ENCODE measurements at regions not wholly inside any gene's neighbourhood (a gene's known extent, or its start where the extent isn't known, plus 50 kb on each side); places are given as distances from the start of the nearest gene placed in this dataset.

DNA sequence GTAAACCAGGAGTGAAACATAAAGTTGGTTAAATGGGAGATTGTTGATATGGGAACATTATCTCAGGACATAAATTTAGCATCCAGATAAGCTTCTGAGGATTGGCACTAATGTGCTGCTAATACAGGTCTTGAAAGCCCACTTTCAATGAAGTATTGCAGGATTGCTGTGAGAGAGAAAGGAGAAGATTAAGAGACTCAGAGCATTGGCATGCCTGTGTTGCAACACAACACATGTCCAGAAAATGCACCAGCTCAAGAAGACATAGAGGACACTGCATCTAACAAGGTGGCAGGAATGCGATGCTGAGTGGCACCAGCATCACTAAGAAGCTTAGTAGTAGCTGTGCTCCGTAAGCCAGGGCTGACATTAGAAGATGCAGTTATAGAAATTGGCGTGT is 728.9 kb downstream of the SUCLG1 start:
- no peak overlapping the region for H3K27ac ChIP-seq (ENCODE audit: low read depth, low read length)
- H3K4me1 ChIP-seq (ENCODE audit: insufficient read depth, low read length): no peaks in the 10 kb centered on the region
- no peak overlapping the region for H3K9ac ChIP-seq (ENCODE audit: low read depth, low read length)
- no peaks in the 10 kb centered on the region for H3K9me3 ChIP-seq (ENCODE audit: insufficient read depth, low read depth, low read length)
- no peak overlapping the region for H3K4me3 ChIP-seq (ENCODE audit: low read length)
- WGBS: 91% methylated on average over 3 of the region's 3 CpGs
- no peaks in the 10 kb centered on the region for H3K27me3 ChIP-seq (ENCODE audit: insufficient read depth, low read length)
- no peaks in the 10 kb centered on the region for H3K36me3 ChIP-seq (ENCODE audit: insufficient read depth, low read length)

DNA sequence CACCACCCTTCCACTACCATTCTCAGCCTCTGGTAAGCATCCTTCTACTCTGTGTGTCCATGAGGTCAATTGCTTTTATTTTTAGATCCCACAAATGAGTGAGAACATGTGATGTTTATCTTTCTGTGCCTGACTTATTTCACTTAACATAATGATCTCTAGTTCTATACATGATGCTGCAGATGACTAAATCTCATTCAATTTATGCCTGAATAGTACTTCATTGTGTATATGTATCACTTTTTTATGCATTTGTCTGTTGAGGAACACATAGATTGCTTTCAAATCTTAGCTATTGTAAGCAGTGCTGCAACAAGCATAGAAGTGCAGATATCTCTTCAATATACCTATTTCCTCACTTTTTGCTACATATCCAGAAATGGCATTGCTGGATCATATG is 733.3 kb downstream of the SUCLG1 start:
- Histone ChIP-seq H3K27me3 (ENCODE audit: insufficient read depth, low read length) (no peaks in the 10 kb centered on the region), H3K9me3 (ENCODE audit: insufficient read depth, low read depth, low read length) (no peaks in the 10 kb centered on the region), H3K27ac (ENCODE audit: low read depth, low read length) (no peak overlapping the region), H3K9ac (ENCODE audit: low read depth, low read length) (no peak overlapping the region), H3K4me3 (ENCODE audit: low read length) (no peak overlapping the region), H3K4me1 (ENCODE audit: insufficient read depth, low read length) (no peaks in the 10 kb centered on the region), H3K36me3 (ENCODE audit: insufficient read depth, low read length) (no peaks in the 10 kb centered on the region)

DNA sequence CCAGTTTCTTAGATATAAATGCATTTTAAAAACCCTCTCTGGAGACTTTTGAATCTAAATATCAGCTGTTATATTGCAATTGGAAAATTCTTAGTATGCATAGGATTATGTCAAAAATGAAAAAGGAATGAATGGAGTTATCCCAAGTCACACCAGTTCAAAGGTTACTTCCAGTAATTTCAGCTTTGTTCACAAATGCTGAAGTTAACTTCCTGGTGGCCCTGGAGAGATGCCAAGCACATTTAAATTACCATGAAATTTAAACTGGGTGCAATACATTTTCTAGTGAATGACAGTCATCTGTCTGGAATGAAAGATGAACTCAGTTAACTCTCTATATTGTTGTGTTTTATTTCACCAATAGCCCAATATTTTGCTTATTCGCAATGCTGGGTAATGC is 753.9 kb downstream of the SUCLG1 start:
- Histone ChIP-seq H3K4me1 (ENCODE audit: insufficient read depth, low read length) (no peaks in the 10 kb centered on the region), H3K27me3 (ENCODE audit: insufficient read depth, low read length) (no peaks in the 10 kb centered on the region), H3K9ac (ENCODE audit: low read depth, low read length) (no peak overlapping the region), H3K27ac (ENCODE audit: low read depth, low read length) (no peak overlapping the region), H3K9me3 (ENCODE audit: insufficient read depth, low read depth, low read length) (no peaks in the 10 kb centered on the region), H3K4me3 (ENCODE audit: low read length) (no peak overlapping the region), H3K36me3 (ENCODE audit: insufficient read depth, low read length) (no peaks in the 10 kb centered on the region)
- WGBS: 100% methylated on average over 1 of the region's 1 CpG

DNA sequence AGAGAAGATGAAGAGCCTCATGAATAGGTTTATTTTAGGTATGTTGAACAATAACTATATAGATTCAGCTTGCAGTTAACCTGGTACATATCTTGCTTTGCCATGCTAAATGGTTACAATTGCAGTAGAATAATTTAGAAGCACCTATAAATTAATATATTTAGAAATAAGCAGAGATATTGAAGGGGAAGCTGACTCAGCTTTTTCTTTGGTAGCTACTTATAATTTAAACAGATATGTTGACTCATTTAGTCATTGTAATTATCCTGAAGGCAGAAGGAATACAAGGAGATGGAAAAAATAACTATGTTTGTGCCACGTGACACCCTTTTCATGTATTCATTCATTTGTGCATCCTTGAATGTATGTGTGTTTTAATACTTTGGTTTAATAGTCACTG is 755.5 kb downstream of the SUCLG1 start:
- WGBS: 100% methylated on average over 1 of the region's 1 CpG
- Histone ChIP-seq H3K9me3 (ENCODE audit: insufficient read depth, low read depth, low read length) (no peaks in the 10 kb centered on the region), H3K9ac (ENCODE audit: low read depth, low read length) (no peak overlapping the region), H3K27ac (ENCODE audit: low read depth, low read length) (no peak overlapping the region), H3K27me3 (ENCODE audit: insufficient read depth, low read length) (no peaks in the 10 kb centered on the region), H3K4me3 (ENCODE audit: low read length) (no peak overlapping the region), H3K4me1 (ENCODE audit: insufficient read depth, low read length) (no peaks in the 10 kb centered on the region), H3K36me3 (ENCODE audit: insufficient read depth, low read length) (no peaks in the 10 kb centered on the region)

DNA sequence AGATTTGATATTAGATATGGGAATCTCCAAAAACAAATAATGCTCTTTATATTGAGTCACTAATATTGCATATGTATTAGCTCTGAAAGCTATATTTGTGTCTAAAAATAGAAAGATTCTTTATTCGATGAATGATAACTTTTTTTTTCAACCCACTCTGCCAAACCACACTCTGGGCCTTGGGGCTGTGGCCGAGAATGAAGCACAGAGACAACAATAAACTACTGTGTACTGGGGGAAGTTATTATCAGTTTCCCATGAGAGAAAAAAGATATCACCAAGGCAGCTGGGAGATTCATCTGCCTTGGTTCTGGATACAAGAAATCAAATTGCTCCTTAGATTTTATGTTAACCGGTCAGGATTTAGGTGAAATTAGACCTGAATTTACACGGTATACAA is 762.2 kb downstream of the SUCLG1 start:
- WGBS: 92% methylated on average over 2 of the region's 4 CpGs
- no peak overlapping the region for H3K27ac ChIP-seq (ENCODE audit: low read depth, low read length)

DNA sequence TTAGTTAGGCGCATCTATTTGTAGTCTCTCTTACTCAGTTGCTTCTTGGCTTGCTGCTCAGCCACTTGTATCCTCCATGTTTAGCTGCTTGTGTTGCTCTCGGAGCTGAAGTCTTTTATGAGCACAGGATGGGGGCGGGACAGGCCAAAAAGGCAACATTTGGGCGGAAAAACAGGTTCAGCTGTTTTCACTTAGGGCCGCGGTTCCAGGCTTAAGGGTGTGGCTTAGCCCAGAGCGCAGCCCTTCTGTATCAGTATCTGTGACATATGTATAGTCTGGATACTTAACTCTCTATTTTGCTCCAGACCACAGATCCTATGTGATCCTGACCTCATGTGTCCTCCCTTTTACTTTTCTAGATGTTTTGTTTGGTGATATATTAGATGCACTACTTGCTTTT is 763.5 kb downstream of the SUCLG1 start:
- WGBS: 92% methylated on average over 7 of the region's 7 CpGs

More for the DNA sequence above, 762.2 kb downstream of the SUCLG1 start:
- Histone ChIP-seq H3K4me3 (ENCODE audit: low read length) (no peak overlapping the region), H3K4me1 (ENCODE audit: insufficient read depth, low read length) (no peaks in the 10 kb centered on the region), H3K36me3 (ENCODE audit: insufficient read depth, low read length) (no peaks in the 10 kb centered on the region), H3K9me3 (ENCODE audit: insufficient read depth, low read depth, low read length) (no peaks in the 10 kb centered on the region), H3K27me3 (ENCODE audit: insufficient read depth, low read length) (no peaks in the 10 kb centered on the region), H3K9ac (ENCODE audit: low read depth, low read length) (no peak overlapping the region)

DNA sequence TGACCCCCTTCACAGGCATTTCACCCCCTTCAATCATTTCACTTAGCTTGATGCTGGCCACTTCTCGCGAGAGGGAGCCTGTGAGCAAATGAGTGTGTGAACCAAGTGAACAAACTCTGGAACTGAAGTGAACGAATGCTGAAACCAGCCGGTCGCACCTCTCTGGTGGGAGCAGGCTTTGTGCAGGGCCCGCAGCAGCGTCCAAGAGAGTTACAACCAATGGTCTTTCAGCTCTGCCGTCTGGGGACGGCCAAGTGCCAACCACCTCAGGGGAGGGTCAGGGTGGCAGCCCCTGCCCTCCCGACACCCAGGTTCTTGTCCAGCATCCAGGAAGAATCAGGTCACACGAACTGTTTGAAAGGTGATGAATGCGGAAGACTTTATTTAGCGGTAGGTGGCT is 764.0 kb downstream of the SUCLG1 start:
- no peaks in the 10 kb centered on the region for H3K4me1 ChIP-seq (ENCODE audit: insufficient read depth, low read length)
- H3K9ac ChIP-seq (ENCODE audit: low read depth, low read length): no peak overlapping the region
- H3K27ac ChIP-seq (ENCODE audit: low read depth, low read length): no peak overlapping the region
- no peaks in the 10 kb centered on the region for H3K9me3 ChIP-seq (ENCODE audit: insufficient read depth, low read depth, low read length)
- H3K4me3 ChIP-seq (ENCODE audit: low read length): no peak overlapping the region
- 87% methylated on average over 13 of the region's 13 CpGs for WGBS
- H3K27me3 ChIP-seq (ENCODE audit: insufficient read depth, low read length): no peaks in the 10 kb centered on the region
- no peaks in the 10 kb centered on the region for H3K36me3 ChIP-seq (ENCODE audit: insufficient read depth, low read length)

More for the DNA sequence above, 763.5 kb downstream of the SUCLG1 start:
- Histone ChIP-seq H3K27ac (ENCODE audit: low read depth, low read length) (no peak overlapping the region), H3K36me3 (ENCODE audit: insufficient read depth, low read length) (no peaks in the 10 kb centered on the region), H3K9me3 (ENCODE audit: insufficient read depth, low read depth, low read length) (no peaks in the 10 kb centered on the region), H3K27me3 (ENCODE audit: insufficient read depth, low read length) (no peaks in the 10 kb centered on the region), H3K4me1 (ENCODE audit: insufficient read depth, low read length) (no peaks in the 10 kb centered on the region), H3K4me3 (ENCODE audit: low read length) (no peak overlapping the region), H3K9ac (ENCODE audit: low read depth, low read length) (no peak overlapping the region)

DNA sequence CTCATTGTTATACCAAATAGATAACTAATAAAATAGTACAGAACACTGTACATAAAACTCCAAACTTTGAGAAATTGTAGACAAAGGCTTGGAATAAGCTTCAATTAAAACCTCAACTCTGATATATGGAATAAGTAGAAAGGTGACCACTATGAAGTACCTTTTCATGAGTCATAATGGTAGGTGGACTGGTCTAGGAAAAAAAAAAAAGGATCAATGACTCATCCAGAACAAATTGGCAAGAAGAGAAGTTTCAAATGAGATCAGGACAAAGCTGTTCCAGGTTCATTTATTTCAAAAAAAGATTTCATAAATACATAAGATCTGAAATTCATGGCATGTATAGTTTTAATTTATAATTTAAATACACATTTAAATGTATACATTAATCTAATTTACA is 769.7 kb downstream of the SUCLG1 start:
- no peak overlapping the region for H3K9ac ChIP-seq (ENCODE audit: low read depth, low read length)
- no peak overlapping the region for H3K27ac ChIP-seq (ENCODE audit: low read depth, low read length)
- H3K27me3 ChIP-seq (ENCODE audit: insufficient read depth, low read length): no peaks in the 10 kb centered on the region
- no peaks in the 10 kb centered on the region for H3K9me3 ChIP-seq (ENCODE audit: insufficient read depth, low read depth, low read length)
- no peaks in the 10 kb centered on the region for H3K36me3 ChIP-seq (ENCODE audit: insufficient read depth, low read length)
- H3K4me1 ChIP-seq (ENCODE audit: insufficient read depth, low read length): no peaks in the 10 kb centered on the region
- H3K4me3 ChIP-seq (ENCODE audit: low read length): no peak overlapping the region

DNA sequence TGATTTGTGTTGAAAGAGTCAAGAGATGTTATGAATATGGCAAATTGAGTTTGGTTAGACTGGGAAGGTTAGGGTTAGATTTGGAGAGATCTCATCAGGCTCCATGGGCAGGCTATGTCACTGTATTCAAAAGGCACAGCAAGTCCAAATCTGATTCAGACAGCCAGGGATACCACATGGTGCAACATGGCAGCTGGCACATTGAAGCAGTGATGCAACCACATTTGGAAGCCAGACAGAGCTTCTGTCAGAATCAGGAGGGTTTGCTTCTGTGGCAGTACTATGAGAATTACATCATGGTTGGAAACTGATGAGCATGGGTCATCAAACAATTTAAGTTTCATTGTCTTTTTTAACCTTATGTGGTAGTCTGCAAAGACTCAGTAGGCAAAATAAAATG is 772.2 kb downstream of the SUCLG1 start:
- no peaks in the 10 kb centered on the region for H3K36me3 ChIP-seq (ENCODE audit: insufficient read depth, low read length)
- H3K9me3 ChIP-seq (ENCODE audit: insufficient read depth, low read depth, low read length): no peaks in the 10 kb centered on the region
- H3K4me3 ChIP-seq (ENCODE audit: low read length): no peak overlapping the region
- H3K9ac ChIP-seq (ENCODE audit: low read depth, low read length): no peak overlapping the region
- H3K27ac ChIP-seq (ENCODE audit: low read depth, low read length): no peak overlapping the region
- H3K27me3 ChIP-seq (ENCODE audit: insufficient read depth, low read length): no peaks in the 10 kb centered on the region
- no peaks in the 10 kb centered on the region for H3K4me1 ChIP-seq (ENCODE audit: insufficient read depth, low read length)

DNA sequence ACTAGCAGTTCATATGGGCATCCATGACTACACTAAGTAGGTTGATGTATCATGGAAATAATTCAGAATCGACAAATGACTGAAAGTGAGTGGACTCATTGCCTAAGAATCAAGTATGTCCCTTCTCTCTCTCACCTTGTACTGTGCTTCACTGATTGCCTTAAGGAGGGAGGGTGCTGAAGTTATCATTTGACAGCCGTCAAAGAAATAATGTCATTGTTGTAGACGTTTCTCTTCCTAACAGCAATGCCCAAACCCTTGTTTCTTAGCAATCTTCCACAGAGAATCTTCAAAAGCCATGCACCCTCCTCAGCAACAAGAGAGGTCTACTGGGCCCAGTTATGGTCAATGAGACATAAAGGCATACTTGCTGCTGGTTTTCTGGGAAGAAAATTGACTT is 785.0 kb downstream of the SUCLG1 start:
- Histone ChIP-seq H3K9ac (ENCODE audit: low read depth, low read length) (no peak overlapping the region), H3K4me3 (ENCODE audit: low read length) (no peak overlapping the region), H3K27ac (ENCODE audit: low read depth, low read length) (no peak overlapping the region), H3K36me3 (ENCODE audit: insufficient read depth, low read length) (no peaks in the 10 kb centered on the region), H3K4me1 (ENCODE audit: insufficient read depth, low read length) (no peaks in the 10 kb centered on the region), H3K9me3 (ENCODE audit: insufficient read depth, low read depth, low read length) (no peaks in the 10 kb centered on the region; the same call in 1 of the 2 replicates), H3K27me3 (ENCODE audit: insufficient read depth, low read length) (no peaks in the 10 kb centered on the region)
- 88% methylated on average over 3 of the region's 3 CpGs for WGBS

DNA sequence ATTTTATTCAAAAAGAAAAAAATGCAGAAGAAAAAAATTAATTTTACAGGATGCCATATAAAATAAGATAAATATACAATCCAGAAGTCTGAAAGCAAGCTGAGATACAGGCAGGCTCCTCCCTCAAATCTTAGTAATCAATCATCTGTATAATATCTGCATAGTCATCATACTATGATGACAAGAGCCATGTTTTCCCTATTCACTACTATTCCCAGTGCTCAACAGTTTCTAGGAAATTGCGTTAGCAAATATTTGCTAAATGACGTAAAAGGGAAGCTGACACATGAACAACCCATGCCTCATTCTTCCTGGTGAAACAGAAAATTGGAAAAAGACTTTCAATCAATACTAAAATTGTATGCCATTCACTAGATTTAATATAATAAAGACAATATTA is 793.2 kb downstream of the SUCLG1 start:
- 100% methylated on average over 2 of the region's 2 CpGs for WGBS
- H3K4me3 ChIP-seq (ENCODE audit: low read length): no peak overlapping the region
- H3K27me3 ChIP-seq (ENCODE audit: insufficient read depth, low read length): no peaks in the 10 kb centered on the region
- H3K4me1 ChIP-seq (ENCODE audit: insufficient read depth, low read length): no peaks in the 10 kb centered on the region
- H3K27ac ChIP-seq (ENCODE audit: low read depth, low read length): no peak overlapping the region
- H3K36me3 ChIP-seq (ENCODE audit: insufficient read depth, low read length): no peaks in the 10 kb centered on the region
- H3K9ac ChIP-seq (ENCODE audit: low read depth, low read length): no peak overlapping the region
- no peaks in the 10 kb centered on the region for H3K9me3 ChIP-seq (ENCODE audit: insufficient read depth, low read depth, low read length)

DNA sequence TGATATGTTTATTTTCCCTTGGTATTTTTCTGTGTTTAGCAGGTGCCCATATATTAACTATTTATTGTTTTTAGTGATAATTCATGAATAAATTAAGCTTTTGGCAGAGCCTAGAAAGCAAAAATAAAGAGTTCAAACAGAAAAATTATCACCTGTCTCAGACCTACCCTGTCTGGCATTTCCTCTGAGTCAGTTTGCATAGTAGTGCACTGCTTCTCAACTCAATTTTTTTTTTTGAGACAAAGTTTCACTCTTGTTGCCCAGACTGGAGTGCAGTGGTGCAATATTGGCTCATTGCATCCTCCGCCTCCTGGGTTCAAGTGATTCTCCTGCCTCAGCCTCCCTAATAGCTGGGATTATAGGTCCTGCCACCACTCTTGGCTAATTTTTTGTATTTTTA is 793.9 kb downstream of the SUCLG1 start:
- Histone ChIP-seq H3K36me3 (ENCODE audit: insufficient read depth, low read length) (no peaks in the 10 kb centered on the region), H3K27me3 (ENCODE audit: insufficient read depth, low read length) (no peaks in the 10 kb centered on the region), H3K9ac (ENCODE audit: low read depth, low read length) (no peak overlapping the region), H3K27ac (ENCODE audit: low read depth, low read length) (no peak overlapping the region), H3K9me3 (ENCODE audit: insufficient read depth, low read depth, low read length) (no peaks in the 10 kb centered on the region), H3K4me3 (ENCODE audit: low read length) (no peak overlapping the region), H3K4me1 (ENCODE audit: insufficient read depth, low read length) (no peaks in the 10 kb centered on the region)
- 97% methylated on average over 1 of the region's 1 CpG for WGBS

Data from HUES64 (cell line).